Esophagus muscularis mucosa (tissue), 3 donors: ENCODE measurements at regions not wholly inside any gene's neighbourhood (a gene's known extent, or its start where the extent isn't known, plus 50 kb on each side); places are given as distances from the start of the nearest gene placed in this dataset.

Experiments
- POLR2AphosphoS5 ChIP-seq, 2 donors: sonication (generic); formaldehyde crosslinking; IDR thresholded peaks; one replicate each; pipeline ENCODE4 v1.6.1; 2017; ENCODE audit warnings: antibody characterized with exemption in 2 of 2
- TF ChIP-seq, protein P1 (sequence below), 3 experiments: fragments of 200-600 bp in 2 of 3; fragments of 450-650 bp in 1 of 3; sonication (generic) in 2 of 3; IDR thresholded peaks; one replicate each; pipeline ENCODE4 v1.5.1; 2017 to 2019; ENCODE audit warnings: antibody characterized with exemption in 3 of 3, mild to moderate bottlenecking in 2 of 3, moderate library complexity in 1 of 3

DNA sequence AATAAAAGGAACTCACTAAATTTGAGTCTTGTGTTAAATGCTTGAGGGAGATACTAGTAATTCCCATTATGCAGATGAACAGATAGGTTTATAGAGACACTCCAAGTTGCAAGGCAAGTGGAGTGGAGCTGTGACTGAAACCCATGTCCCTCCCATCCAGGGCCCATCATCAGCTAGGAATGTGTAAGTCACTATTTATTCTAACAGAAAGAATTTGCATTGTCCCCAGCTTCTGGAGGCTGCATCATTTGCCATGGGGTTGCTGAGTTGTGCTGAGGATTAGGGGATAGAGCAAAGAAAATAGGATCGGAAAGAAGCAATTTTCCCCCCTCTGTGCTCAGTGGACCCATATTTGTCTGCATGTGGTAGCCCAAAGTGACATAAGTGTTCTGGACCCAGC is 197.4 kb upstream of the RGMA start:
- TF ChIP-seq, protein P1, sequence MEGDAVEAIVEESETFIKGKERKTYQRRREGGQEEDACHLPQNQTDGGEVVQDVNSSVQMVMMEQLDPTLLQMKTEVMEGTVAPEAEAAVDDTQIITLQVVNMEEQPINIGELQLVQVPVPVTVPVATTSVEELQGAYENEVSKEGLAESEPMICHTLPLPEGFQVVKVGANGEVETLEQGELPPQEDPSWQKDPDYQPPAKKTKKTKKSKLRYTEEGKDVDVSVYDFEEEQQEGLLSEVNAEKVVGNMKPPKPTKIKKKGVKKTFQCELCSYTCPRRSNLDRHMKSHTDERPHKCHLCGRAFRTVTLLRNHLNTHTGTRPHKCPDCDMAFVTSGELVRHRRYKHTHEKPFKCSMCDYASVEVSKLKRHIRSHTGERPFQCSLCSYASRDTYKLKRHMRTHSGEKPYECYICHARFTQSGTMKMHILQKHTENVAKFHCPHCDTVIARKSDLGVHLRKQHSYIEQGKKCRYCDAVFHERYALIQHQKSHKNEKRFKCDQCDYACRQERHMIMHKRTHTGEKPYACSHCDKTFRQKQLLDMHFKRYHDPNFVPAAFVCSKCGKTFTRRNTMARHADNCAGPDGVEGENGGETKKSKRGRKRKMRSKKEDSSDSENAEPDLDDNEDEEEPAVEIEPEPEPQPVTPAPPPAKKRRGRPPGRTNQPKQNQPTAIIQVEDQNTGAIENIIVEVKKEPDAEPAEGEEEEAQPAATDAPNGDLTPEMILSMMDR (IDR thresholded peaks at IDR 0.05) = no peak
- no peak for TF ChIP-seq POLR2AphosphoS5 (IDR thresholded peaks at IDR 0.05)
